Activated CD4-positive, alpha-beta memory T cell treated with anti-CD3 and anti-CD28 coated beads, Interleukin-2, amount 10 ng/mL, durations not matched to agents 7 days and 5 days (primary cell): ENCODE measurements at regions not wholly inside any gene's neighbourhood (a gene's known extent, or its start where the extent isn't known, plus 50 kb on each side); places are given as distances from the start of the nearest gene placed in this dataset.
"Not testable (repeated sequence)": the region's sequence is repeated elsewhere in the genome, so short reads cannot be mapped to it uniquely, and the experiment has no call there.

Experiments
- CTCF ChIA-PET: fragments of 350-600 bp; sonication (Branson Sonifier 250); formaldehyde crosslinking; loops from one replicate; lab custom pipeline; 2021; ENCODE audit warnings: antibody characterized with exemption, inconsistent platforms; lab: Charles Lee
- POLR2A ChIA-PET: fragments of 350-600 bp; sonication (Branson Sonifier 250); formaldehyde crosslinking; loops from one replicate; lab custom pipeline; 2021; ENCODE audit warnings: antibody characterized with exemption; lab: Charles Lee
- DNase-seq: peaks from one replicate; pipeline ENCODE4 v3.0.0-alpha.2; 2020
- H3K27ac Mint-ChIP-seq: one replicate; pipeline ENCODE4 v1.8.0; 2021; ENCODE audit warnings: mild to moderate bottlenecking, mixed read lengths
- H3K27me3 Mint-ChIP-seq: one replicate; pipeline ENCODE4 v1.8.0; 2021; ENCODE audit warnings: mixed read lengths
- H3K36me3 Mint-ChIP-seq: one replicate; pipeline ENCODE4 v1.8.0; 2021; ENCODE audit warnings: low read depth, mixed read lengths
- H3K4me1 Mint-ChIP-seq: one replicate; pipeline ENCODE4 v1.8.0; 2021; ENCODE audit warnings: mixed read lengths
- H3K4me3 Mint-ChIP-seq: one replicate; pipeline ENCODE4 v1.8.0; 2021; ENCODE audit warnings: mild to moderate bottlenecking, mixed read lengths
- H3K9me3 Mint-ChIP-seq: one replicate; pipeline ENCODE4 v1.8.0; 2021; ENCODE audit warnings: mixed read lengths

- Mint-ChIP-seq H3K36me3 (no peaks in the 10 kb centered on the region), H3K4me1 (no peaks in the 10 kb centered on the region), H3K4me3 (no peak overlapping the region), H3K27ac (no peak overlapping the region), H3K27me3 (peaks cover 3% of the 10 kb centered on the region), H3K9me3 (no peaks in the 10 kb centered on the region)
- DNase-seq: no peak
- CTCF ChIA-PET: no interaction called here
- POLR2A ChIA-PET: no interaction called here
Measured at GRCh38 chr3:73120710-73121109, 59.3 kb downstream of the EBLN2 start.

- CTCF ChIA-PET: no interaction called here
- H3K27me3 Mint-ChIP-seq: peaks cover 6% of the 10 kb centered on the region
- no peak overlapping the region for H3K4me3 Mint-ChIP-seq
- no peaks in the 10 kb centered on the region for H3K4me1 Mint-ChIP-seq
- H3K27ac Mint-ChIP-seq: no peak overlapping the region
- H3K36me3 Mint-ChIP-seq: no peaks in the 10 kb centered on the region
- no peak for DNase-seq
- no peaks in the 10 kb centered on the region for H3K9me3 Mint-ChIP-seq
- POLR2A ChIA-PET: no interaction called here
Measured at GRCh38 chr3:73121669-73122331, 60.3 kb downstream of the EBLN2 start.

GRCh38 chr3:73134034-73134433, 72.6 kb downstream of the EBLN2 start:
- no peaks in the 10 kb centered on the region for H3K36me3 Mint-ChIP-seq
- peaks cover 13% of the 10 kb centered on the region for H3K27me3 Mint-ChIP-seq
- CTCF ChIA-PET: no interaction called here

GRCh38 chr3:73136941-73137340, 75.5 kb downstream of the EBLN2 start:
- no peak for DNase-seq
- peaks cover 9% of the 10 kb centered on the region for H3K27me3 Mint-ChIP-seq
- H3K36me3 Mint-ChIP-seq: no peaks in the 10 kb centered on the region
- H3K9me3 Mint-ChIP-seq: no peaks in the 10 kb centered on the region
- CTCF ChIA-PET: no interaction called here
- H3K4me3 Mint-ChIP-seq: no peak overlapping the region
- POLR2A ChIA-PET: no interaction called here
- H3K4me1 Mint-ChIP-seq: no peaks in the 10 kb centered on the region
- H3K27ac Mint-ChIP-seq: no peak overlapping the region

More at GRCh38 chr3:73134034-73134433, 72.6 kb downstream of the EBLN2 start:
- Mint-ChIP-seq H3K4me3 (no peak overlapping the region), H3K4me1 (no peaks in the 10 kb centered on the region), H3K9me3 (no peaks in the 10 kb centered on the region), H3K27ac (no peak overlapping the region)
- no peak for DNase-seq
- POLR2A ChIA-PET: interaction anchor here (0.5 kb wide), 1 partner anchor 1104 kb away, joined by 3 read pairs; no protein-coding TSS in a partner anchor

GRCh38 chr3:73137736-73138403, 76.4 kb downstream of the EBLN2 start:
- ChIA-PET POLR2A (no interaction called here), CTCF (interaction anchor here (0.7 kb wide), 1 partner anchor 42 kb away, joined by 3 read pairs; no protein-coding TSS in a partner anchor)
- DNase-seq: no peak
- H3K27ac Mint-ChIP-seq: no peak overlapping the region
- no peak overlapping the region for H3K4me3 Mint-ChIP-seq
- peaks cover 6% of the 10 kb centered on the region for H3K27me3 Mint-ChIP-seq
- H3K36me3 Mint-ChIP-seq: no peaks in the 10 kb centered on the region
- H3K9me3 Mint-ChIP-seq: no peaks in the 10 kb centered on the region
- H3K4me1 Mint-ChIP-seq: no peaks in the 10 kb centered on the region

GRCh38 chr3:73140772-73141442, 79.4 kb downstream of the EBLN2 start:
- no peak overlapping the region for H3K27ac Mint-ChIP-seq
- no peaks in the 10 kb centered on the region for H3K36me3 Mint-ChIP-seq
- ChIA-PET CTCF (no interaction called here), POLR2A (no interaction called here)
- DNase-seq: no peak
- no peaks in the 10 kb centered on the region for H3K4me1 Mint-ChIP-seq
- H3K27me3 Mint-ChIP-seq: peaks cover 2% of the 10 kb centered on the region
- H3K4me3 Mint-ChIP-seq: no peak overlapping the region
- no peaks in the 10 kb centered on the region for H3K9me3 Mint-ChIP-seq

GRCh38 chr3:73141525-73141924, 80.1 kb downstream of the EBLN2 start:
- Mint-ChIP-seq H3K27ac (no peak overlapping the region), H3K36me3 (no peaks in the 10 kb centered on the region), H3K27me3 (peaks cover 2% of the 10 kb centered on the region), H3K4me3 (no peak overlapping the region), H3K4me1 (no peaks in the 10 kb centered on the region), H3K9me3 (no peaks in the 10 kb centered on the region)
- CTCF ChIA-PET: no interaction called here
- DNase-seq: no peak
- POLR2A ChIA-PET: no interaction called here

GRCh38 chr3:73143401-73143800, 81.9 kb downstream of the EBLN2 start:
- Mint-ChIP-seq H3K27ac (no peak overlapping the region), H3K9me3 (no peaks in the 10 kb centered on the region), H3K36me3 (no peaks in the 10 kb centered on the region), H3K4me1 (no peaks in the 10 kb centered on the region), H3K27me3 (peaks cover 2% of the 10 kb centered on the region), H3K4me3 (no peak overlapping the region)
- POLR2A ChIA-PET: no interaction called here
- CTCF ChIA-PET: interaction anchor here (0.6 kb wide), 1 partner anchor 604 kb away, joined by 3 read pairs; no protein-coding TSS in a partner anchor
- no peak for DNase-seq

GRCh38 chr3:73143821-73144237, 82.4 kb downstream of the EBLN2 start:
- Mint-ChIP-seq H3K27me3 (peaks cover 2% of the 10 kb centered on the region), H3K4me1 (no peaks in the 10 kb centered on the region), H3K27ac (no peak overlapping the region), H3K36me3 (no peaks in the 10 kb centered on the region), H3K9me3 (no peaks in the 10 kb centered on the region), H3K4me3 (no peak overlapping the region)
- ChIA-PET CTCF (interaction anchor here (0.6 kb wide), 1 partner anchor 604 kb away, joined by 3 read pairs; no protein-coding TSS in a partner anchor), POLR2A (no interaction called here)
- no peak for DNase-seq

GRCh38 chr3:73144276-73144675, 82.8 kb downstream of the EBLN2 start:
- Mint-ChIP-seq H3K27ac (no peak overlapping the region), H3K4me1 (no peaks in the 10 kb centered on the region), H3K4me3 (no peak overlapping the region), H3K9me3 (no peaks in the 10 kb centered on the region), H3K36me3 (no peaks in the 10 kb centered on the region), H3K27me3 (peaks cover 2% of the 10 kb centered on the region)
- POLR2A ChIA-PET: no interaction called here
- CTCF ChIA-PET: no interaction called here
- no peak for DNase-seq

GRCh38 chr3:73144828-73145227, 83.4 kb downstream of the EBLN2 start:
- ChIA-PET CTCF (no interaction called here), POLR2A (no interaction called here)
- no peak overlapping the region for H3K4me3 Mint-ChIP-seq
- H3K27ac Mint-ChIP-seq: no peak overlapping the region
- no peaks in the 10 kb centered on the region for H3K9me3 Mint-ChIP-seq
- DNase-seq: no peak
- no peaks in the 10 kb centered on the region for H3K36me3 Mint-ChIP-seq
- H3K4me1 Mint-ChIP-seq: no peaks in the 10 kb centered on the region
- peaks cover 3% of the 10 kb centered on the region for H3K27me3 Mint-ChIP-seq

- POLR2A ChIA-PET, H3K4me3 Mint-ChIP-seq, H3K9me3 Mint-ChIP-seq, H3K27me3 Mint-ChIP-seq, H3K36me3 Mint-ChIP-seq, H3K4me1 Mint-ChIP-seq, CTCF ChIA-PET, H3K27ac Mint-ChIP-seq, DNase-seq: not testable (repeated sequence)
Measured at GRCh38 chr3:73147479-73147878, 86.0 kb downstream of the EBLN2 start.

GRCh38 chr3:73148206-73148605, 86.7 kb downstream of the EBLN2 start:
- Mint-ChIP-seq H3K36me3 (no peaks in the 10 kb centered on the region), H3K9me3 (no peaks in the 10 kb centered on the region), H3K4me3 (no peak overlapping the region), H3K27me3 (peaks cover 6% of the 10 kb centered on the region), H3K27ac (no peak overlapping the region), H3K4me1 (no peaks in the 10 kb centered on the region)
- ChIA-PET CTCF (no interaction called here), POLR2A (no interaction called here)
- DNase-seq: no peak
